ENCODE measurements at regions not wholly inside any gene's neighbourhood (a gene's known extent, or its start where the extent isn't known, plus 50 kb on each side); places are given as distances from the start of the nearest gene placed in this dataset.
"Not testable (repeated sequence)": the region's sequence is repeated elsewhere in the genome, so short reads cannot be mapped to it uniquely, and the experiment has no call there.

GRCh38 chr12:88677464-88677863, 97.2 kb upstream of the KITLG start:
- no peak for TF ChIP-seq CTCF (conservative IDR thresholded peaks at IDR 0.05)
- H3K27ac ChIP-seq, result no peak overlapping the region

GRCh38 chr12:88667615-88668014, 87.3 kb upstream of the KITLG start:
- H3K27ac ChIP-seq, result not testable (repeated sequence)

GRCh38 chr12:88665071-88665470, 84.8 kb upstream of the KITLG start:
- TF ChIP-seq CTCF (conservative IDR thresholded peaks at IDR 0.05), result no peak
- H3K27ac ChIP-seq, result no peak overlapping the region

DNA sequence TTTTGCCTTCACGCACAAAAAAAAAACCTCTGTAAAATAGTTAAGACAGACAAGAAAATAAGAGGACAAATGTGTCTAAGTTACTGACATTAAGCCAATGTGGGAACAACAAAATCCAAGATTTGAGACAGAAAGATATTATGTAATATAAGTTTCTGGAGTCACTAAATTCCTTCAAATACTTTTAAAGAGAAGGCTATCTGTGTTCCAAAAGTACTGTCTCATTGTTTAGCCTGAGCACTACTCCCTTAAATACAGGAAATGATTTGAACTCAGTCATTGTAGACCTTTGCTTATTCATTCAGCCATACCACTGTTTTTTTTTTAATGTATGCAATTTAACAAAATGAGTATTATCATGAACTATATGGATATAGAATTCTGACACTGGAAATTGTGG, 82.7 kb upstream of the KITLG start:
- TF ChIP-seq CTCF (conservative IDR thresholded peaks at IDR 0.05), result no peak
- H3K27ac ChIP-seq, result no peak overlapping the region

DNA sequence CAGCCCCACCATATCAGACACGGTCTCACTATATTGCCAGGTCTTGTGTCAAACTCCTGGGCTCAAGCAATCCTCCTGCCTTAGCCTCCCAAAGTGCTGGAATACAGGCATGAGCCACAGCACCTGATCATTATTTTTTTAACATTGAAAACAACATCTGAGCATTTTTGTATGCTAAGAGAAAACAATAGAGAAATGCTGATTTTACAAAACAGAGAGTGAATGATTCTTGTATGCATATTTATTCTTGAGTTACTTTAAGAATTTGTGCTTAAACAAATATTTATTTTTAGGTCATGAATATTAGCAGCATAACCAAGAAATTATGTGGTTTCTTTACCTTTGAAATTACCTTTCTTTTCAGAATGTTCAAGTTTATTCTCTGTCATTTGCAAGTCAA, 81.8 kb upstream of the KITLG start:
- no peak overlapping the region for H3K27ac ChIP-seq
- no peak for TF ChIP-seq CTCF (conservative IDR thresholded peaks at IDR 0.05)

DNA sequence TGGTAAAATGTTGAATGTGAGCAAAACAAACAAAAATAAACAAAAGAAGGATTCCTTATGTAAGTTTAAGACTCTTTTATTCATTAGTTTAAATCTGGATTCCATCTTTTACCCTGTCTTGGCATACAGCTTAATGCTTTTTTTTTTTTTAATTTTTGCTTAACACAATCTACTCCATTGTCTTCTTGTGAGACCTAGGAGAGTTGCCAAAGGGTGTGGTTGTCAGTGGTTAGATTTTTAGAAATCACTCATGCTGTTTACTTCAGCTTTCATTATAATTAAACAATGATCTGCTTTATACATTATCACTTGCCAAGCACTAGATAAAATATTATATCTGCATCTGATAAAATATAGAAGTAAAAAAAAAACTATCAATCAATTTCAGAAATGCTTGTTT, 77.7 kb upstream of the KITLG start:
- TF ChIP-seq CTCF (conservative IDR thresholded peaks at IDR 0.05), result no peak
- H3K27ac ChIP-seq, result no peak overlapping the region

DNA sequence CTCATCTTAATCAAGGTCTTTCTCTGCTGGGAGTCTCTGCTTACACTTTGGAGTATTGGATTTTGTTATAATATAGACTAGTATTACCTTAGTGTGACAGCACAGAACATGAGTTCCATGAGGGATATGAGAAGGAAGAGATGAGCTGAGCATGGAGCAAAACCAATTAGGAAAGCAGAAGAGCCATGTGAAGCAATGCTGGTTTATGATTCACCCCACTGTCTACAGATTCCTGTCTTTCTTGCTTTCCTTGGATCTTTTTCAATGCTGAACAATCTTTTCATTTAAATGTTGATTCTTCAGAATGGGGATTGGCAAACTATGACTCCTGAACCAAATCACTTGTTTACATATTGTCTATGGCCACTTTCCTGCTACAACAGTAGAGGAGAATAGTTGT, 70.4 kb upstream of the KITLG start:
- TF ChIP-seq CTCF (conservative IDR thresholded peaks at IDR 0.05), result no peak
- no peak overlapping the region for H3K27ac ChIP-seq

DNA sequence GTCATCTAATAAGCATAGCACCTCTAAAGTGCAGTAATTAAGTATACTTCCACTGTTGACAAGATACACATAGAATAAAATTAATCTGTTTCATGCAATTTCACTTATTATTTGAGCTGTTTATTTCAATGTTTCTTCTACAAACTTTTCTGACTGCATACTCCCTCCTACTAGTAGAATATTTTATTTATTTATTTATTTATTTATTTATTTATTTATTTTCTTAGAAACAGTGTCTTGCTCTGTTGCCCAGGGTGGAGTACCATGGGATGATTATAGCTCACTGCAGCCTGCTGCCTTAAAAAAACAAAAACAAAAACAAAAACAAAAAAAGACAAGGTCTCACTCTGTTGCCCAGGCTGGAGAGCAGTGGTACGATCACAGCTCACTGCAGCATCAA, 68.4 kb upstream of the KITLG start:
- H3K27ac ChIP-seq, result no peak overlapping the region
- no peak for TF ChIP-seq CTCF (conservative IDR thresholded peaks at IDR 0.05)

Data from VCaP (cell line).